ENCODE measurements at regions not wholly inside any gene's neighbourhood (a gene's known extent, or its start where the extent isn't known, plus 50 kb on each side); places are given as distances from the start of the nearest gene placed in this dataset.

DNA sequence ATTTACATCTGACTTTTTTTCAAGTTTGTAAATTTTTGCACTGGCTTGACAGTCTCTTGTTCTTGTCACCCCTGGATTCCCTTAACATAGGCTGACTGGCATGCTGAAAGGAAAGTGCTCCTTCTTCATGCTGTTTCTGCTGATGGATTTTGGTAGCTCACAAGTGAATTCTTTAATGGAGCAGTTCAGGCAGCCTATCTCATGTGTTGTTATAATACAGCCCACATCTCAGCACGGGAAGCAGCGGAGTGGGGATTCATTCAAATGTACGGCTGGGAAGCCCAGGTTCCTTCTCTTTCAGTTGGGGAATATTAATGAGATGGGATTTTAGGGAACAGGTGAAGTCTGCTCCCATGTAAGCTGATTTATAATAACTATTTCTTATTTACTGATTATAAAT is 142.8 kb downstream of the CD8B2 start:
- DNase-seq (ENCODE audit: low read depth in 2 of 2): no peak

DNA sequence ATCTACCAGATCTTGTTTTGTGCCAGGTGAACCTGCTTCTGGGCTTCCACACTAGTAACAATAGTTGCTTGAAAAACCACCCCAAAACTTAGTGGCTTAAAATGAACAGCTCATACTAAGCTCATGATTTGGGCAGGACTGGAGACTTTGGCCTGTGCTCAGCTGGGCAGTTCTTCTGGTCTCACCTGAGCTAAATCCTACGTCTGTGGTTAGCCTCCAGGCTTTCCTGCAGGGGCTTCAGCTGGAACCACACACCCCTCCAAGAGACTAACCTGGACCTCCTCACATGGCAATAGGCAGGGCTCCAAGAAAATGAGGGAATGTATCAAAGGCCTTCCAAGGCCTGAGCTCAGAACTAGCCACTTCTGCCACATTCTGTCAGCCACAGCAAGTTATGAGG is 144.1 kb downstream of the CD8B2 start:
- DNase-seq (ENCODE audit: low read depth in 2 of 2): no peak

- no peak for DNase-seq (ENCODE audit: low read depth in 2 of 2)
Observed at GRCh38 chr2:106638043-106638442, 150.9 kb downstream of the CD8B2 start.

GRCh38 chr2:106638580-106638979 is 151.4 kb downstream of the CD8B2 start:
- DNase-seq (ENCODE audit: low read depth in 2 of 2): no peak

DNA sequence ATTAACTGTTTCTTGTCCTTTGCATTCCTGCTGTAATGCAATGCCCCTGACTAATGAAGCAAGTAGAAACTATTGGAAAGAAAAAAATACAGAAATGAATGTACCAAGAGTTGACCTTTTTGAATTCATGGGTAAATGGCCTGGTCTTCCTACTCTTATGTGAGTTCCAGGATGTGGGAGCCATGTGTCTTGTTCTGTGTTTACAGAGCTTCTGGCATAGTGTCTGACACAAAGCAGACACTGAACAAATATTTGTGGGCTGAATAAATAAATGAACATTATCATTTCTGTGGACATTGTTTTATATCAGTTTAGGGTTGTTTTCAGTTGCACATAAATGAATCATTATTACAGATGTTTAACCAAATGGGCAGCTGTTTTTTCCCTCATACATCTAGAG is 155.5 kb downstream of the CD8B2 start:
- no peak for DNase-seq (ENCODE audit: low read depth in 2 of 2)

DNA sequence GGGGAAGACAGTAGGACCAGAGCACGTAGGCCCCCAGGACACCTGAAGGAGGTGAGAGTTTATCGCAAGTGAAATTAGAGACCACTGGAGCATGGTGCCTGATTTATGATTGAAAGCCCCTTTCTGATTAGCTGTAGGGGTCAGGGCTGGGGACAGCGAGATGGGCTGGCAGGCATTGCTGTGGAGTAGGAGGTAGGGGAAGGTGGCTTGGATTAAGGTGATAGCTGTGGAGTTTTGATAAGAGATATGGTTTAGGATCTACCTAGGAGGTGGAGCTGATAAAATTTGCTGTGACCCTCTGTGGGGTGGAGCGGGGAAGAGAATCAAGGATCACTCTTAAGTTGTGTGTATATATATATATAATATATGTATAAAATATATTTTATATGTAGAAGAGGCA is 157.5 kb downstream of the CD8B2 start:
- DNase-seq (ENCODE audit: low read depth in 2 of 2): no peak

GRCh38 chr2:106646605-106647004 is 159.4 kb downstream of the CD8B2 start:
- no peak for DNase-seq (ENCODE audit: low read depth in 2 of 2)

- DNase-seq (ENCODE audit: low read depth in 2 of 2): no peak
Observed at GRCh38 chr2:106649306-106649705, 162.1 kb downstream of the CD8B2 start.

DNA sequence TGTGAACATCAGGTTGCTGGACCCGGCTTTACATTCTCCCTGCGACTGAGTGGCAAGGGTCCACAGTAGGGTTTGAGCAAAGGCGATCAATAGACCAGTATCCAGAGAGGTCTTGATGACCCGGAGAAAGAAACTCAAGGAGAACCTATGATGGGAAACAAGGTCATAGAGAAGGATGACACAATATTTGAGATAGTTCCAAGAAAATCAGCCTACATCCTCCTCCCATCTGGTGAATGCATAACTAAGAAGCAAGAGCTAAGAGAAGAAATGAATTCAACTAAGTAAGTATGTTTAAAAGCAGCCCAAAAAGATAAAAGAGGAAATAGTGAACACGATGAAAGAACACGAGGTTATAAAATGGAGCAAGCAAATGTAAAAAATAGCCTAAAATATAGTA is 166.3 kb downstream of the CD8B2 start:
- no peak for DNase-seq (ENCODE audit: low read depth in 2 of 2)

- no peak for DNase-seq (ENCODE audit: low read depth in 2 of 2)
Observed at GRCh38 chr2:106658616-106659015, 171.5 kb downstream of the CD8B2 start.

GRCh38 chr2:106664669-106665068 is 177.5 kb downstream of the CD8B2 start:
- no peak for DNase-seq (ENCODE audit: low read depth in 2 of 2)

DNA sequence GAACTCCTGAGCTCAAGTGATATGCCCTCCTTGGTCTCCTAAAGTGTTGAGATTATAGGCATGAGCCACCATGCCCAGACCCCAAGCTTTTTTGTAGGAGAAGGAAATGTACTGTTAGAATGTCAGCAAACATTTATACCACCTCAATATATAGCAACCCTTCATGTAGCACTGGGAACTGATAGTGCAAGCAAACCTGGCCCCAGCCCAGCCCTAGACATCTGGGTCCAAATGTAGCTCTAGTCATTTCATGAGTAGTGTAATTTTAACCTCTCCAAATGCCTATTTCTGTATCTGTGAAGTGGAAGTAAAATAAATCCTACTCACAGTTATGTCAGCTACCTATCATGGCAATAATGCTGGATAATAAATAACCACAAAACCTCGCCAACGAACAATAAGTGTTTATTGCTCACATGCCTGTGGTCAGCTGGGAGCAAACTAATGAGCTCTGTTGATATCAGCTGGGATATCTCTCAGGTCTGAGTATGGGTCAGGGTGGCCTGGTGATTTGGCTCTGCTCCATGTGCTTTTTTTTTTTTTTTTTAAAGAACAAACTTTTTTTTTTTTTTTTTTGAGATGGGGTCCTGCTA is 180.4 kb downstream of the CD8B2 start:
- DNase-seq (ENCODE audit: low read depth in 2 of 2): no peak

DNA sequence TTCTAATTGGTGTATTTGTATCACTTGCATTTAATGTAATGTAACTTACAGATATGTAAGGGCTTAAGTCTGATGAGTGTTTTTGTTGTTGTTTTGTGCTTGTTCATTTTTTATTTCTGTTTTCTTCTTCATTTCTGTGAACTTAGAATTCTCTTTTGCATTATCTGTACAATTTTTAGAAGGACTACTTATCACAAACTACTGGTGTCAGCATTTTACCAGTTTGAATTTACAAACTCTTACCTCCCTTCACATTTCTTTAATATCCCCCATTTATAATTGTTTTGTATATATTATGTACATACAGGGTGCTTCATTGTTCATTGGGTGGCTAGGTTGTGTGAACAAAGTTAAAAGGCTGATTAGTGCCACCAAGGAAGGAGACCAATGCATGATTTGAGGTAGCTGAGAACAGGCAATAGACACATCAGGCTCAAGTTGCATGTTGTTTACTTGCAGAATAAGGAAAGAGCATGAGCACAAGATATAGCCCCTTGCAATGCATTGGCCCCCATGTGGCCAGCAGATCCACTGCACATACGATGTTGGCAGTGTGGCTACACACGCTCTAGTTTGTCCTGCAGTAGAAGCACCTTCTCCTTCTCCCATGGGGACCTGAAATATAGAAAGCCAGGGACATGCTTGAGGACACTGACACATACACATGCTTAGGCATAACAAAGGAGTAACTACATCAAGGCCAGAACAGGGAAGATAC is 198.2 kb downstream of the CD8B2 start:
- no peak for DNase-seq (ENCODE audit: low read depth in 2 of 2)

- DNase-seq (ENCODE audit: low read depth in 2 of 2): no peak
Observed at GRCh38 chr2:106686814-106687213, 199.2 kb downstream of the ST6GAL2 start.

DNA sequence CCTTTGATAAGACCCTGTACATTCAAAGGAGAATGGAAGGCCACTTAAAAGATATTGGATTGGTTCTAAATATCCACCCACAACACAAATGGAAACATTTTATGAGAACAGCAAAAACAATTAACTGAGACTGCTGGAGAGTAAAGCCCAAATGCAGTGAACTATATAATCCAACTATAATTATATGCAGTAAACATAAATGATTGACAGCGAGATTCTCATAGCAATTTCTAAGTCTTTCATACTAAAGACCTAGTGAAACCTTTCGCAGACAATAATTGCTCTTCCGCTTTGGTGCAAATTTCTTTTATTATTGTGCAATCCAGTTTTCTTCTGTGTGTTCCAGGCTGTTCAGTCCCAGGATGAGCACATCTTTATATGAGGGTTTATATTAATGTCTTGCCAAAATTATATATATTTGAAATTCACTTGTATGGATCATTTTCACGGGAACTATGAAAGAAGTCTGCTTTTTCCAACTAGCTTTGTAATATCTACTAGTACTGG is 190.9 kb downstream of the ST6GAL2 start:
- no peak for DNase-seq (ENCODE audit: low read depth in 2 of 2)

DNA sequence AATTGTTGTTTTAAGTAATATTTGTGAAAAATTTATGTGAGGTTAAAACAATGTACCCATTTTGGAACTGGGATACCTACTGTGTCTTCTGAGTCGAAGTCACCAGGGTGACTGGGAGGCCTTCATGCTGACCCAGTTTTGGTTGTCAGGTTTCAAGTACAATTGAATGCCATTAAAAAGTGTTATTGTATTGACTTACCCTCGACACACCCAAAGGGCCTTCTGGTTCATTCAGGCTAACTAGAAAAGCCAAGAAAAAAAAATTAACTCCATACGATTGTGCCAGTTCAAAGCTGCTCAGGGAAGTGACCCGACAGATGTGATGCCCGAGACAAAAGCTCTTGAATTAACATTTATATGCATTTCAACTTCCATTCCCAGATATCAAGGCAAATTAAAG is 190.0 kb downstream of the ST6GAL2 start:
- DNase-seq (ENCODE audit: low read depth in 2 of 2): no peak

GRCh38 chr2:106700616-106701015 is 185.4 kb downstream of the ST6GAL2 start:
- no peak for DNase-seq (ENCODE audit: low read depth in 2 of 2)

DNA sequence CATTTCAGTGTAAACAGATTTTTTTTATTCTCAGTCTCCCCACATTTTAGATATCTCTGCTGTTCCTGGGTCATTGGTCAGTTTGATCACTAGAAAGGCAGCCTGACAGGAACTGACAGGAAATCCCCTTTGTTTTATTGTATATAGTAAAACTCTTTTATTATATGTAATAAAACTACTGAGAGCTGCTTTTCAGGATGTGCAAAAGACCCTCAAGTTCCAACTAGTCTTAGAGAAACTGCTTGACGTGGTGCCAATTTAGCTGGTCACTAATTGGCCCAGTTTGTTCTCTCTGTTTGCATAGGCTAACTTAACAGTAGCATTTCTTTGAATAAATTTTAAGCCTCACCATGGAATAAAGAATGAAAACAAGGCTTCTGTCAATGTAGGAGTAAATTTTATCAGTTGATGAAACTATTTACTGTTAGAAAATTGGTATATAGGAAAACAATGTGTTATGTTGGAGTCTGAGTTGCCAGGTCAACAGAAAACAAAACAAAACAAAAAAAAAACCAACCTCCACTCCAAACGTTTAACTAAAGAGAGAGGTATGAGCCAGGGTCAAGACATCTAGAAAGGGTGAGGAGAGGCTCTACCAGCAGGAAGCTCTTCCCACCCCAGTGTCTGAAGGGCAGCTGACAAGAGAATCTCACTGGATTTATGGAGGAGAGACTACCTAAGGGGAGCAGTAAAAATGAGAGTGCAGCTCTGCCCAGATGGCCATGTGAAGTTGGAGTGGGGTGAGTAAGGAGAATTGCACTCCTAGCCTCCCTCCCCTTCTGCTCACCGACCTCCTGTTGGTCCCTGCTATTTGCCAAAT is 184.6 kb downstream of the ST6GAL2 start:
- no peak for DNase-seq (ENCODE audit: low read depth in 2 of 2)

- DNase-seq (ENCODE audit: low read depth in 2 of 2): no peak
Observed at GRCh38 chr2:106703161-106703560, 182.8 kb downstream of the ST6GAL2 start.

- DNase-seq (ENCODE audit: low read depth in 2 of 2): no peak
Observed at GRCh38 chr2:106704798-106705197, 181.2 kb downstream of the ST6GAL2 start.

GRCh38 chr2:106705877-106706276 is 180.1 kb downstream of the ST6GAL2 start:
- no peak for DNase-seq (ENCODE audit: low read depth in 2 of 2)

DNA sequence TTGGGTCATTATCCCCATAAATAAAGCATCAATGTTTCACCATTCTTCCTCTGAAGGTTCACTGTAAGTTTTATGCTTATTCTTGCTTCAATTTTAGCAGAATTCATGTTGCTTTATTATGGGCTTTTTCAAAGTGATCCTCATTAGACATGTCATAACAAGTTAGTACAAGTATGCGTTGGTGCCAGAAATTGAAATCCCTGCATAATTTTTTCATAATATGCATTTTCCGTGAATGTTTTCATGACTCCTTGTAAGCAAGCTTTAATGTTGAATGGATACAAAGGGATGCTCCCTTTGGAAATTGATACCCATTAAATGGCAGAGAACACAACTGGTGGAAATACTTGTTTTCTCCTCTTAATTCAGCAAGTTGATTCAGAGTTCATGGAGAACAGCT is 179.7 kb downstream of the ST6GAL2 start:
- no peak for DNase-seq (ENCODE audit: low read depth in 2 of 2)

DNA sequence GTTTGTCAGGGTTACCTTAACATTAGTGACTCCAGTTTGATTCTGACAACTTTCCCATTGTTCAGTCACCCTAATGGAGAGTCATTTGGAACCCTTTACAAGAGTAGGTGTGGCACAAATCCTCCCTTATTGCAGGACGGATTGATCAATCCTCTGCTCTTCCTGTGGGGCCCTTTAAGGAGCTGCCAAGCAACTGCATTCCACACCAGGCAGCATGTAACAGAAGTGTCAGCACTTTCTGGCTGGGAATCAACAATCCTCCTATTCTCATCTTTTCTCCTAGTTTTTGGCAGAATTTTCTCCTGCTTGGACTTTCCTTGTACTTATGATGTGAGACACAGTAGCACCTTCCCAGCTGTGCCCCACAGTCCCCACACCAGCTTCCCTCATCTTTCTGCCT is 177.8 kb downstream of the ST6GAL2 start:
- no peak for DNase-seq (ENCODE audit: low read depth in 2 of 2)

All from stimulated activated CD4-positive, alpha-beta T cell treated with anti-CD3 and anti-CD28 coated beads, Interleukin-1b, Interleukin-23, amount 100 ng/mL, for 1 hour (primary cell).